HG02884 (cell line): ENCODE measurements at regions not wholly inside any gene's neighbourhood (a gene's known extent, or its start where the extent isn't known, plus 50 kb on each side); places are given as distances from the start of the nearest gene placed in this dataset.

Experiments used
- ATAC-seq: cut with Tn5 transposase; IDR thresholded peaks from one replicate; pipeline ENCODE4 v1.9.1; 2021; ENCODE audit warnings: mild to moderate bottlenecking, moderate library complexity; ENCODE audit not compliant: unreplicated experiment

- no peak for ATAC-seq
These were observed 50.5 kb upstream of the GUCY1A1 start for GRCh38 chr4:155616117-155616516.

GRCh38 chr4:155615081-155615887 lies 51.4 kb upstream of the GUCY1A1 start:
- peak; percentile 46 for ATAC-seq

- ATAC-seq: no peak
These were observed 52.4 kb upstream of the GUCY1A1 start for GRCh38 chr4:155614111-155614762.

- ATAC-seq: no peak
These were observed 54.6 kb upstream of the GUCY1A1 start for GRCh38 chr4:155612074-155612473.

- no peak for ATAC-seq
These were observed 55.1 kb upstream of the GUCY1A1 start for GRCh38 chr4:155611501-155611900.

- no peak for ATAC-seq
These were observed 56.5 kb upstream of the GUCY1A1 start for GRCh38 chr4:155610143-155610542.

GRCh38 chr4:155609455-155610059 lies 57.1 kb upstream of the GUCY1A1 start:
- peak; percentile 79 for ATAC-seq

- no peak for ATAC-seq
These were observed 58.3 kb upstream of the GUCY1A1 start for GRCh38 chr4:155608225-155608885.

- ATAC-seq: no peak
These were observed 59.2 kb upstream of the GUCY1A1 start for GRCh38 chr4:155607481-155607880.

- no peak for ATAC-seq
These were observed 61.7 kb upstream of the GUCY1A1 start for GRCh38 chr4:155604718-155605626.

GRCh38 chr4:155603360-155603891 lies 63.2 kb upstream of the GUCY1A1 start:
- no peak for ATAC-seq

- ATAC-seq: no peak
These were observed 64.1 kb upstream of the GUCY1A1 start for GRCh38 chr4:155602351-155603140.

GRCh38 chr4:155600244-155600643 lies 66.4 kb upstream of the GUCY1A1 start:
- no peak for ATAC-seq

GRCh38 chr4:155599596-155599995 lies 67.1 kb upstream of the GUCY1A1 start:
- ATAC-seq: no peak

- no peak for ATAC-seq
These were observed 67.6 kb upstream of the GUCY1A1 start for GRCh38 chr4:155599085-155599484.

- no peak for ATAC-seq
These were observed 68.7 kb upstream of the GUCY1A1 start for GRCh38 chr4:155597933-155598451.

GRCh38 chr4:155597281-155597680 lies 69.4 kb upstream of the GUCY1A1 start:
- ATAC-seq: no peak

- ATAC-seq: no peak
These were observed 72.9 kb upstream of the GUCY1A1 start for GRCh38 chr4:155593793-155594192.

- ATAC-seq: no peak
These were observed 73.7 kb upstream of the GUCY1A1 start for GRCh38 chr4:155592938-155593297.
